ENCODE measurements at regions not wholly inside any gene's neighbourhood (a gene's known extent, or its start where the extent isn't known, plus 50 kb on each side); places are given as distances from the start of the nearest gene placed in this dataset.

- no peak for TF ChIP-seq CTCF (IDR thresholded peaks at IDR 0.05)
- TF ChIP-seq POLR2A (IDR thresholded peaks at IDR 0.05), result no peak
- TF ChIP-seq POLR2AphosphoS5 (IDR thresholded peaks at IDR 0.05), result no peak
- TF ChIP-seq EP300 (IDR thresholded peaks at IDR 0.05), result no peak
Measured at GRCh38 chr7:69445541-69445940, 152.7 kb upstream of the AUTS2 start.
